SK-N-SH (cell line): ENCODE measurements at regions not wholly inside any gene's neighbourhood (a gene's known extent, or its start where the extent isn't known, plus 50 kb on each side); places are given as distances from the start of the nearest gene placed in this dataset.

ENCODE experiments used
- CTCF ChIA-PET: fragments of 300-600, 350-600 bp; formaldehyde crosslinking; extraction: SDS; loops from one replicate; lab custom pipeline; 2021; lab: Yijun Ruan, JAX
- POLR2A ChIA-PET: fragments of 350-600 bp; sonication (Branson Sonifier 250); formaldehyde crosslinking; extraction: SDS; loops from one replicate; lab custom pipeline; 2020; ENCODE audit warnings: antibody characterized with exemption, inconsistent platforms; lab: Yijun Ruan, JAX
- DNase-seq: peaks from one replicate; pipeline ENCODE4 v3.0.0; 2012
- H2AFZ ChIP-seq: fragments of 200-600 bp; sonication (generic); 2 replicates; pipeline ENCODE4 v1.8.1; 2016; ENCODE audit warnings: antibody characterized with exemption, mild to moderate bottlenecking, low read depth
- H3F3A ChIP-seq: fragments of 200-600 bp; sonication (generic); replicated peaks from 2 replicates; pipeline ENCODE3; 2016; ENCODE audit warnings: antibody characterized with exemption, mild to moderate bottlenecking; ENCODE audit not compliant: insufficient read depth
- H3K27ac ChIP-seq, 2 experiments: fragments of 200-500 bp in 1 of 2; fragments of 200-600 bp in 1 of 2; sonication (Bioruptor generic) in 1 of 2; sonication (generic), shearing (Covaris generic) in 1 of 2; 2 replicates each; pipeline versions ENCODE4 v1.5.1 to v1.6.1; 2014 to 2016; ENCODE audit warnings: low read depth in 2 of 2, inconsistent platforms in 1 of 2, low read length in 1 of 2, mild to moderate bottlenecking in 1 of 2, mixed read lengths in 1 of 2
- H3K27me3 ChIP-seq: fragments of 200-600 bp; sonication (generic), shearing (Covaris generic); 2 replicates; pipeline ENCODE4 v1.6.1; 2016; ENCODE audit warnings: mixed run types; ENCODE audit not compliant: insufficient read depth
- H3K36me3 ChIP-seq, 2 experiments: fragments of 200-500 bp in 1 of 2; fragments of 200-600 bp in 1 of 2; sonication (Bioruptor generic) in 1 of 2; sonication (generic) in 1 of 2; replicated peaks in 1 of 2; 2 replicates each; pipeline versions ENCODE3 to v1.5.1; 2014 to 2016; ENCODE audit warnings: low read length in 1 of 2, mild to moderate bottlenecking in 1 of 2; ENCODE audit not compliant: insufficient read depth in 2 of 2, control insufficient read depth in 1 of 2
- H3K4me1 ChIP-seq, 2 experiments: fragments of 200-500 bp in 1 of 2; fragments of 200-600 bp in 1 of 2; sonication (Bioruptor generic) in 1 of 2; sonication (generic), shearing (Covaris generic) in 1 of 2; 2 replicates each; pipeline versions ENCODE4 v1.5.1 to v1.6.1; 2014 to 2016; ENCODE audit warnings: low read depth in 1 of 2, low read length in 1 of 2, mixed run types in 1 of 2; ENCODE audit not compliant: insufficient read depth in 2 of 2, control insufficient read depth in 1 of 2
- H3K4me2 ChIP-seq: fragments of 200-600 bp; sonication (generic), shearing (Covaris generic); 2 replicates; pipeline ENCODE4 v1.6.1; 2017; ENCODE audit warnings: mixed run types
- H3K4me3 ChIP-seq, 2 experiments: fragments of 200-500 bp in 1 of 2; fragments of 200-600 bp in 1 of 2; sonication (Bioruptor generic) in 1 of 2; sonication (generic), shearing (Covaris generic) in 1 of 2; 2 replicates each; pipeline versions ENCODE4 v1.5.1 to v1.8.1; 2014 to 2016; ENCODE audit warnings: low read depth in 2 of 2, inconsistent platforms in 1 of 2, low read length in 1 of 2, mild to moderate bottlenecking in 1 of 2, mixed read lengths in 1 of 2, moderate library complexity in 1 of 2
- H3K79me2 ChIP-seq: fragments of 200-600 bp; sonication (generic); 2 replicates; pipeline ENCODE4 v1.8.1; 2017; ENCODE audit warnings: mild to moderate bottlenecking; ENCODE audit not compliant: insufficient read depth
- H3K9ac ChIP-seq: fragments of 200-600 bp; sonication (generic); 2 replicates; pipeline ENCODE4 v1.6.1; 2017; ENCODE audit warnings: mixed run types
- H3K9me2 ChIP-seq: fragments of 200-600 bp; sonication (generic); 2 replicates; pipeline ENCODE4 v1.6.1; 2017; ENCODE audit warnings: mixed run types
- H3K9me3 ChIP-seq: fragments of 200-600 bp; sonication (generic); 2 replicates; pipeline ENCODE4 v1.6.1; 2017; ENCODE audit warnings: mixed run types, mild to moderate bottlenecking, moderate library complexity
- H4K20me1 ChIP-seq: fragments of 200-600 bp; sonication (generic); 2 replicates; pipeline ENCODE4 v1.6.1; 2017; ENCODE audit warnings: mild to moderate bottlenecking, mixed run types; ENCODE audit not compliant: insufficient read depth
- CTCF ChIP-seq: fragments of 200-600 bp; sonication (generic); IDR thresholded peaks from 2 replicates; pipeline ENCODE4 v1.6.1; 2017; ENCODE audit warnings: antibody characterized with exemption, mild to moderate bottlenecking, moderate library complexity
- EZH2phosphoT487 ChIP-seq: fragments of 200-600 bp; sonication (generic); IDR thresholded peaks from 2 replicates; pipeline ENCODE4 v1.6.1; 2017; ENCODE audit warnings: low read depth, mixed run types, mild to moderate bottlenecking, antibody characterized with exemption, moderate library complexity, borderline replicate concordance
- FOXM1 ChIP-seq: IDR thresholded peaks from 2 replicates; pipeline ENCODE4 v1.4.0; 2012; ENCODE audit warnings: low read depth, mild to moderate bottlenecking
- JUND ChIP-seq: IDR thresholded peaks from 2 replicates; pipeline ENCODE4 v1.4.0; 2012
- MEF2A ChIP-seq: IDR thresholded peaks from 2 replicates; pipeline ENCODE4 v1.4.0; 2012; ENCODE audit warnings: low read depth, borderline replicate concordance
- RCOR1 ChIP-seq: fragments of 150-350 bp; IDR thresholded peaks from 2 replicates; pipeline ENCODE4 v1.6.1; 2017; ENCODE audit warnings: antibody characterized with exemption, low read length
- SIN3A ChIP-seq: IDR thresholded peaks from 2 replicates; pipeline ENCODE4 v1.6.1; 2012; ENCODE audit warnings: low read depth, mild to moderate bottlenecking, low read length, moderate library complexity, borderline replicate concordance
- USF1 ChIP-seq: IDR thresholded peaks from 2 replicates; pipeline ENCODE4 v1.4.0; 2012; ENCODE audit warnings: low read depth, borderline replicate concordance
- ZBTB33 ChIP-seq: IDR thresholded peaks from 2 replicates; pipeline ENCODE4 v1.4.0; 2012; ENCODE audit warnings: low read depth, borderline replicate concordance
- WGBS: methylation state at CpG from one replicate; pipeline ENCODE4 v1.1.6; 2017; ENCODE audit warnings: low lambda C conversion rate; 5-methylcytosine and 5-hydroxymethylcytosine counted together

- no peaks in the 10 kb centered on the region for H3K4me1 ChIP-seq
- no peak for DNase-seq
- H3K4me2 ChIP-seq = no peak overlapping the region
- CTCF ChIA-PET = no interaction called here
- H3K9me3 ChIP-seq = no peaks in the 10 kb centered on the region
- no peak overlapping the region for H3K4me3 ChIP-seq
- H3K27ac ChIP-seq = no peak overlapping the region
- no peaks in the 10 kb centered on the region for H4K20me1 ChIP-seq
- H2AFZ ChIP-seq = no peak overlapping the region
- no peaks in the 10 kb centered on the region for H3K36me3 ChIP-seq
- TF ChIP-seq ZBTB33 = no peak
- no peak for TF ChIP-seq MEF2A
- TF ChIP-seq FOXM1 = no peak
- H3F3A ChIP-seq = no peaks in the 10 kb centered on the region
- POLR2A ChIA-PET = no interaction called here
- no peaks in the 10 kb centered on the region for H3K79me2 ChIP-seq
- H3K9ac ChIP-seq = no peak overlapping the region
- no peaks in the 10 kb centered on the region for H3K9me2 ChIP-seq
- no peaks in the 10 kb centered on the region for H3K27me3 ChIP-seq
- 5% methylated on average over 4 of the region's 6 CpGs for WGBS
Measured at GRCh38 chr3:96201463-96201862, 612.9 kb upstream of the EPHA6 start.

- H3K27ac ChIP-seq = no peak overlapping the region
- H3K36me3 ChIP-seq = no peaks in the 10 kb centered on the region
- H4K20me1 ChIP-seq = no peaks in the 10 kb centered on the region
- ChIA-PET POLR2A (no interaction called here), CTCF (interaction anchor here (1.1 kb wide), 1 partner anchor 101 kb away, joined by 4 read pairs; no protein-coding TSS in a partner anchor)
- no peaks in the 10 kb centered on the region for H3K79me2 ChIP-seq
- DNase-seq = no peak
- no peaks in the 10 kb centered on the region for H3K9me2 ChIP-seq
- no peaks in the 10 kb centered on the region for H3F3A ChIP-seq
- no peak overlapping the region for H3K4me3 ChIP-seq
- no peak overlapping the region for H3K4me2 ChIP-seq
- H2AFZ ChIP-seq = no peak overlapping the region
- H3K9me3 ChIP-seq = no peaks in the 10 kb centered on the region
- WGBS = 28% methylated on average over 1 of the region's 1 CpG
- H3K9ac ChIP-seq = no peak overlapping the region
- H3K27me3 ChIP-seq = no peaks in the 10 kb centered on the region
- H3K4me1 ChIP-seq = no peaks in the 10 kb centered on the region
- no peak for TF ChIP-seq JUND
- TF ChIP-seq SIN3A = no peak
- TF ChIP-seq USF1 = no peak
- no peak for TF ChIP-seq EZH2phosphoT487
- TF ChIP-seq CTCF = no peak
- TF ChIP-seq RCOR1 = no peak
Measured at GRCh38 chr3:96202181-96202580, 612.2 kb upstream of the EPHA6 start.
